GM21515 (cell line): ENCODE measurements at regions not wholly inside any gene's neighbourhood (a gene's known extent, or its start where the extent isn't known, plus 50 kb on each side); places are given as distances from the start of the nearest gene placed in this dataset.

ENCODE experiments used
- ATAC-seq: cut with Tn5 transposase; IDR thresholded peaks from one replicate; pipeline ENCODE4 v1.9.1; 2021; ENCODE audit not compliant: unreplicated experiment

DNA sequence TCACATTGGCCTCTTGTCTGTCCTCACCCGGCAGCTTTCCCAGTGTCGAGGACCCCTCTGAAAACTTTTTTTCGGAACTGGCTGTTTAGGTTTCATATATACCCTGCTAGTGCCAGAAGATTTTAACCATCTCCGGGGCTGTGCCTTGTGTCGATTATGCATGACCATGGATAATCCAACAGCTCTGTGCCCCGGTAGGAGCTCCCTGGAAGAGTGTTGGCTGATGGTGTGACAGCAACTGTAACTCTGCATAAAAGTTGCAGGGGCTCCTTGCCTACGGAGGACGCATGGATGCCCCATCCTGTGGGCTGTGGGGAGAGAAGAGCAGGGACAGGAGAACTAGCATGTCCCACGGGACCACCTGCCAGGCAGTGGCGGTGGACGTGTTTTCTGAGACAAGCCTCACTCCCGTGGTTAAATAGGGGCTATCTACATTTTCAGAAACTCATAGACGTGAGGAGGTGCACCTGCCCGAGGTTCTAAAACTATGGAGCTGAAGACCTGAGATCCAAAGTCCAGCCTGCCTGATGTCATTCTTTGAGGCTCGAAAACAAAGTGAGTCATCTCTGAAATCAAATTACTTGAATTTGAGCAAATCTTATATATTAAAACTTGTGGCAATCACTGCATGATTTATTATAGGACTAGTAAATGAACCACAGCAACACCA lies 437.2 kb upstream of the HS6ST1 start:
- ATAC-seq: no peak

DNA sequence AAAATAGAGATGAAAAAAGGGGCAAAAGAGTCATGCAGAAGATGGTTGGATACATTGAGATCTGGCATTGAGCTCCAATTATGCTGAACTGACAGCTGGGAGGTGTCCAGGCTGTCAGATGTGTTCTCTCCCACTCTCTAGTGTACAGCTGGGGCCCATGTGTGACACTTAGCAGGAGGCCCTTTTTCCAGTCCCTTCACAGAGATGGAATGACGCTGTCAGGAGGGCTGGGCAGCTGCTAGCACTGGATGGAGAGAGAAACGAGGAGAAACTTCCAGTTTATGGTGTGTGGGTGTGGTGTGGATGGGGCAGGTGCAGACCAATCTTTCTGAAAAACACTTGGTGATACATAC lies 437.7 kb upstream of the HS6ST1 start:
- ATAC-seq: no peak

DNA sequence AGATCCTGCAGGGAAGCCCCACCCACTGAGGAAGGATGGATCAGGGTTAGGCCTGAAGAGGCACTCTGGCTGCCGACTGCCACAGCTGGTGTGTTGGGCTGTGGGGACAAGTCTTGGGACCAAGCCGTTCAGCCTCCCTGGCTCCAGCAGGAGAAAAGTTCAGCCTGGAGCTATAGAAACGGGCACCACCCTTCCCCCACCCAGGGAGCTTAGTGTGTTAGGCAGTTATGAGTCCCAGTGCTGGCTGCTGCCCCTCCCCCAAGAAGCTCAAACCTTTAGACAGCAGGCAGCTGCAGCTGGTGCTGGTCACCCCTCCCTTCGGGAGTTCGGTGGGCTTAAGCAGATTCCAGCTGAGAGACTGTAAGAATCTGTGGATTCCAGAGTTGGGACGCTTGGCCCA lies 447.1 kb upstream of the HS6ST1 start:
- no peak for ATAC-seq

DNA sequence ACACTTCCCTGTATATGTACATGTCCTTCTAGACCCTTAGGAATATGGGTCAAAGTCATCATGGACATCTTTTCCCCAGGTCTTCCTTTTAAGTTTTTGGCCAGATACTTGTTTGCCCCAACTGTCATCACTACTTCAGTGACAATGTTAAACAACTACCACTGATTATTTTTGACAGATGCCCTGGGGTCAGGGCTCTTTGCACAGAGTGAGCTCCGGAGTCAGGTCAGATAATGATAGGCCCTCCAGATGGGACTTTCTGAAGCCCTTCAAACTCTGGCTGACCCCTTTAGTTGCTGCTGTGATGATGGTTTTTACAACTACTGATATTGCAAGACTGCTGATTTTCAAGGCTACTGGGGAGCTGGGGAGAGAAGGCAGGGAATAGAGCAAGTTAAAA lies 449.4 kb upstream of the HS6ST1 start:
- ATAC-seq: no peak

DNA sequence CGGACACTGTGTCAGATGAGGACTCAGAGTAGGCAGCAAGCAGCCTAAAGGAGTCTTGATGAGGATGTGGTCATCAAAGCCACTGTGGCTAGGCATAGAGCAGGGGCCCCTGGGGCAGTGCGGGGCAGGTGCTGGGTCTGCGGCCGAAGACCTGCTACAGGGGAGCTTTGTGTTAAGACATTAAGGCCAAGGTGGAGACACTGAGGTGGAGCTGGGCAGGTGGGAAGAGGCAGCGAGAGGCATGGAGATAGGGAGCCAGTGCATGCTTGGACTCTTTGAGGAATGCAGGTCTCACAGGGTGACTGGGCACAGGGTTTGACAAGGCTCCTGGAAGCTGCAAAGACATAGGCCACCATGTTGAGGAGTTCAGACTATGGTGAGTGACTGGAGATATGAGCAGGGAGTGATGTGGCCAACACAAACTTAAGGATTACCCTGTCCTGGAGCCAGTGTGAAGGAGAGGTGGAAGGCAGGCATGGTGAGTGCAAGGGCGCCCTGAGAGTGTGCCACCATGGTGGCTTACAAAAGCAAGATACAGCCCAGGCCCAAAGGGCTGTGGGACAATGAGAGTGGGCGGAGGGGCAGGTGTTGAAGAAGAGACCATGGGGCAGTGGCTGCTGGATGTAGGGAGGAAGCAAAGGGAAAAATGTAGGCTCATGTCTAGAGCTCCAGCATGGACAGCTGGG lies 450.9 kb upstream of the HS6ST1 start:
- no peak for ATAC-seq

DNA sequence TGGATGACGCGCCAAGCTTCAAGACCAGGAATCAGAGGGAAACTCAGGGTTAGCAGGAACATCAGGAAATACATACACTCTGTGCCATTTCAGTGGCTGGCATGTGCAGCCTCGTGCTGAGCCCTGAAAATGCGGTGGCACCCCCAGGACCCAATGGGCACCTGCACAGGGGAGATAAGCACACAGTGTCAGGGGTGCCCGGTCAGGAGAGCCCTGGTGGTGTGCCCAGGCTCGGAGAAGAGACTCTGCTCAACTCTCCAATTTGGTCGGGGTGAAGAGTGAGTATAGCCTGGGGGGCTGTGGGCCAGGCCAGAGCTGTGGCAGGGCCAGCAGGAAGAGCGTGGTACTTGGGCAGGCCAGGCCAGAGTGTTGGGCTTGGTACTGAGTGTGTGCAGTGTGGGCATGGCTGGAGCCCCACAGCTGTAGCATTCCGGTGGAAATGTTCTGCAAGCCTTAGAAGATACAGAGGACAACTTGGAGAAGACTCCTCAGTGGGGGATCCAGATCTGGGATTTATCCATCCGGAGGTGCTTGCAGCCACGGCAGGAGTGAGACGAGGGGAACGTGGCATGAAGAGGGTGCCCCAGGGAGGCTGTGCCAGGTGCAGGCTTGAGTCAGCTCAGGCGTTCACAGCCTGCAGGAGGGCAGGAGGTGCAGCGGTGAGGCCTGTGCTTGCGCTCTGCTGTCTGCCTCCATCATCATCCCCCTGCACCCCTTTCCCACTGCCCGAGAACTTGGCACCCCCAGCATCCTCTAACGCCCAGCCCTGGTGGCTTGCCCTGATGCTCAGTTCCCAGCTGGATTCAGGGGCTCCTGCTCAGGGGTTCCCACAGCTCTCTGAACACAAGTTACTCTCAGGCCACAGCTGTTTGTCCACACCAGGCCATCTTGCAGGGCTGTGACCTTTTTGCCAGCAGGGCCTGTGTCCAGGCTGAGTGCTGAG lies 451.7 kb upstream of the HS6ST1 start:
- no peak for ATAC-seq

DNA sequence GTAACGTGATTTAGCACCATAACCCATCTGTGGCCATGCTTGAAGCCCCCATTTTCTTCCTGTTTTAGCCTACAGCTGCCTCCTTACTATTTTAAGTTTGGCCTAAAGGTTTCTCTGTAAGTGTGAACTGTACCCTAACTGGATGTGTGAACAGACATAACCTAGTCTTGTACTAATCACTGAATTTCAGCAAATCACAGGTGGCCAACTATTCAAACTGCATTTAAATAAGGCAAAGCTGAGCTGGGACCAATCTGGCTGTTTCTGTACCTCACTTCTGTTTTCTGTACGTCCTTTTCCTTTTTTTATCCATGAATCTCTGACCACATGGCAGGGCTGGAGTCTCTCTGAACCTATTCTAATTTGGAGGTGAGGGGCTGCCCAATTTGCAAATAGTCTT lies 452.7 kb upstream of the HS6ST1 start:
- no peak for ATAC-seq

DNA sequence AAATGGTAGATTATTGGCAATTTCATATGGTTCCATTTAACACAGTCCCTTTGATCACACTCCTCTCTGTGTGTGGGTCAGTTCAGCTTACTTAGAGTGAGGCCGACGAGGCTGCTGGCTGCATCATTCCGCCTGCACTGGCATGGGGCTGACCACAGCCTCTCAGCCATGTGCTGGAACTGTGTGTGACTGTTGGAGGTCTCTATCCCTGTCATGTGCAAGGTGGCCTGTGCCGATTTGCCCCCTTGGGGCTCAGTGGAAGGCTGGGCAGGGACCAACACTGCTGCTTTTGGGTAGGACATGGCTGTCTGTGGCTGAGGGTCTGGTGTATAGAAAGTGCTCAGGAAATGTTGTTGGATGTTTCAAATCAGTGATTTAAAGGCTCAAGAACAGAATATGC lies 454.0 kb upstream of the HS6ST1 start:
- ATAC-seq: no peak

DNA sequence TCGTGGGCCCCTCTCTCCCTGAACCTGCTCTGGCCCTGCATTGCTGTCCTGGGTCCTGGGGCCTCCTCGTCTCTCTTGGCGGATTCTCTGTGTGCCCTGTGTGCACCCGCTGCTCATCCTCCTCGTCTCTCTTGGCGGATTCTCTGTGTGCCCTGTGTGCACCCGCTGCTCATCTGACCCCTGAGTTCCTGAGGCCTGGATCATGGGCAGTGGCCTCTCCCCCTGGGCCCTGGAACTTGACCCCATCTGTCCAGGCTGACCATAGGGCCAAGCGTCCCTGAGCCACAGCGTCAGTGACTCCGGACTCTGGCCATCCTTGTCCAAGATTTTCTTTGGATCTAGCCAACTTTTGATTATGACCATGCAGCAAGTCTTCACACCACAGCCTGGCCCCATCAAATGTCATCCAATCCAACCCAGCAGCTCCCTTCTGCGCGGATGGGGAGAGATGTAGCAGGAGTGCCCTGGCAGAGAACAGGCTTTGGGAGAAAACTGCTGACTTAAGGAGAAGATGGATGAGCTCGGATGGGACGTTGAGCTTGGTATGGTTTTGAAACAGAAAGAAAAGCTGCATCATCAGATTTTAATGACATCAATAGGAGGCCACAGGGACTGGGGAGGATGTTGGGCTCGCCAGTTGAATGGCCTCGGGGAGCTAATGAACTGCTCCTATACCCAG lies 455.1 kb upstream of the HS6ST1 start:
- no peak for ATAC-seq

DNA sequence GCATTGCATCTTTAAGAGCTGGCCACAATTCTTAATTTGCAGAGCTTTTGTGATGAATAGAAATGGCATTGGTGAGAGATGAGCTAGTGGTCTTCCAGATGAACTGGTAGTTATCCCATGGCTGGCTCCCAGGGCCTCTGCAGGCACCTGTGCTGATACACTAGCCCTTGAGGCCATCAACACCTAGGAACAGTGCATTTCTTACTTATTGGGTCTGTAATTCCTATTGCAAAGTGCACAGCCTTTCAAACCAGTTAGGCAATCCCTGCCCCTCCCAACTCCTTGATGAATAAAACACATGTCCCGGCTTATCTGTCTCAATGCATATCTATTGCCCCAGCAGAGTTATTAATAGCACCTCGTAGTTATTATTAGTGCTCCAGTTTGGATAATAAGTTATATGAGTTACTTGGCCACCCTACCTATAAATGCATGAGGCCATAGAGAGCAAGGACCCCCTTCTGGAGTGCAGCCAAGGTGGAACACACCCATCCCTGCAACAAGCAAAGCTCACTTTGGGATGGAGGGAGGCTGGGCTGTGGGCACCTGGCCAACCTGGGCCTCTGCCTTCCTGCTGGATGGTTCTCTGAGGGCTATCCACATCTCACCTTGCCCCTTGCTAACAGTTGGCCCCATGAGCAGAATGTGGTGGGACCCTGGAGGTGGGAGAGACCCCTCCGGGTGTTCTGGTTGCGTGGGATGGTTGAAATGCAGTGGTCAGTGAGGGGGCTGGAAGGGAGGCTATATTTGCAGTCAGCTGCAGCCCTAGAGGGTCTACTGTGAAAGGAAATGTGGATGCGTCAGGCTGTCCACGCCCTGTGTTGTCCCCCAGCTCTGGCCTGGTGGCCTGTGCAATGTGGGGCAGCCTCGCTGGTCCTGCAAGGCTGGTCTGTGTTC lies 455.9 kb upstream of the HS6ST1 start:
- ATAC-seq: no peak

DNA sequence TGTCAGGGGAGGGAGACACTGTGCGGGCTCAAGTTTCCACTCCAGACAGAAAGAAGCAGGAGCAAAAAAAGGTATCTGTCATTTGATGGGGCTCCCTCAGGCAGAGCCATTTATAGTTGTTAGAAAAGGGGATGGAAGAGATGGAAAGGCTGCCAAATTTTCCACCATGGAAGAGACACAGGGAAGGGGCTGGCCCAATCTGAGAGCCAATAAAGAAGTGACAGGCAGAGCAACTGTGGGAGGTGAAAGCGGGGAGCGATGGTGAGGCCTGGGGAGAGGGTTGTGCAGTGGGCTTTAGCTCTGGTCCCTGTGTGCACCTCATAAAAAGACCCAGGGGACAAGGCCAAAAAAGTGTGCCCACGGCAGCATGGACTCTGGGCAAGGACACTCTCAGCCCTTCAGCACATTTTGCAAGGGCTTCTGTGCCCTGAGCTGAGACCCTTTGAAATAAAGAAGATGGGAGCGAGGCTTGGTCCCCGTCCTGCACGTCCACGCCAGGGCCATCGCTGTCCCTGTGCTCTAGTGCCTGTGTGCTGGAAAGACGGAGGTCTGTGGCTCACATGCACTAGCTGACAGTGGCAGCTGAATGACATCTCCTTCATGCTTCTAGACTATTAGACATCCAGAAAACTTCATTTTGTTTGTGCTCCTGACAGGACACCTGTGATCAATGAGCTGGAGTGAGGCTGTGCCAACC lies 456.7 kb upstream of the HS6ST1 start:
- no peak for ATAC-seq

DNA sequence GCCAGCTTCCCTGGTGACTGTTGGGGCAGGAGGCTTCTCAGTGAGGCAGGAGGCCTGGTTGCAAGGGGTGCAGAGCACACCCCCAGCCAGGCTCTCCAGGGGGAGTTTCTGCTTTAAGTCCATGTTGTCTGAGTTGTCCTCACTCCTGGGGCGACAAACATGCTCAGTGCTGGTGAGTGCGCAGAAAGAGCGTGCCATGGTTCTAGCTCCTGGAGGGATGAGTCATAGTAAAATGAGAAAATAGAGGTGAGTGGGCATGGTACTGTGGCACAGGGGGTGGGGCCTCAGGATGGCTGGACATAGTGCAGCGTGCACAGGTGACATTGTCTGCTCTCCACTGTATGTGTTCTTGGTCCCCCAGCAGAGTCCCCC lies 457.2 kb upstream of the HS6ST1 start:
- no peak for ATAC-seq

DNA sequence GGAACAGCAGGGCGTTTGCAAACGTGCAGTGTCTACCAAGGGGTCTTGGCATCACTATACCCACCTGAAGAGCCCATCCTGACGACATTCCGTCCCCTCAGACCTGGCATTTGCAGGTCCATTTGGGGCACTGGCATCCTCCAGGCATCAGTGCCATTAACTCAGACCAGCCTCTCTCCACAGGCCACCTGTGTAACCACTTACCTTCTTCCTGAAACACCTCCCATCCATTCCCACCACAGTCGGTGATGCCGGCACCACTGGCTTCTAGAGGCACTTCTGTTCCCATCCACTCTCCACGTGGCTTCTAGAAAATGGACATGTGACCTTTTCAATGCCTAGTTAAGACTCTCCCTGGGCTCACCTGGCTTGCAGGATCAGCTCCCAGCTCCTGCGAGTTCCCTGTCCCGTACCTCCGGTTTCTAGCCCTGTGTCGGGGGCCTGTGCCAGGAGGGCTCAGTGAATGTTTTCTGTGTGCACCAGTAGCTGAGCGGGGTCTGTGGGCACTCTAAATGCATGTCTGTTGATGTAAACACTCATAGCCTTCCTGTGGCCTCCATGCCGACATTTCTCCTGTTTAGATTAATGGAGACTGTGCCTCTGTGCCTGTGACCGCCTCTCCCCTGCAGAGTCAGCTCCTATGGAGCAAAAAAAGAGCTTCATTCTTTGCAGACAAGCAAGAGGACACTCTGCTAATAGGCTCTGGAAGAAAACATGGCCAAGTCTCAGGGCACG lies 458.0 kb upstream of the HS6ST1 start:
- ATAC-seq: no peak

DNA sequence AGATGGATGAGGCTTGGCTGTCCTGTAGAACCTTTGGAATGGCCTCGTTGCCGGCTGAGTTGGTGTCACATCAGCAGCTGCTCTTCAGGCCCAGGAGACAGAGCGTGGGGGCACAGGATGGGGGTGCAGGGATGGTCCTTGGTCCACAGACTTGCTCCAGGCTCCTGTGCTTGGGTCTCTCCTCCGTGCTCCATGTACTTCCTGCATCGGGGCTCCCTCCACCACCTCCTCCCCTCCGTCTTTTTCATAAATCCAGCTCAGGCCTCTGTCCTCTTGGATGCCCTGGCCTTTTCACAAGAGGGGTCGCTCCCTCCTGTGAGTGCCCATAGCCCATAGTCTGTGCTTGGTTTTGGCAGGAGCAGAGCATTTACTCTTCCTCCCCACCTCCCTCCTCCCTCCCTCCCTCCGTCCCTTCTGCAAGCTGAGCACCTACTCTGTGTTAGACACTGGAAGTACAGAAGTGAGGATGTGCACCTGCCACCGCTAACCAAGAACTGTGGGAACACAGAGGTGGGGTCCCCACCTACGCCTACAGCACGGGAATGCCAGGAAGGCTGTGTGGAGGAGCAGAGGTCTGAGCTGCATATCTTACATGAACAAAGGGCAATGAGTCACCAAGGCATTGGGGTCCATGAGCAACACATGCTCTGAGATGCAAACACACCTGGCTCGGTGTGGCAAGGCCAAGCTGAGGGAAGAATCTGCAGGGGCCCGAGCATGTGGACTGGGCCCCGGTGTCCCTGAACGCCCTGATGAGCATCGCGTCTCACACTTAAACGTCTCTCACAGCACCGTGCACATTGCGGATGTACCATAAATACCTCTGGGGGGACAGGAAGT lies 458.7 kb upstream of the HS6ST1 start:
- ATAC-seq: no peak

DNA sequence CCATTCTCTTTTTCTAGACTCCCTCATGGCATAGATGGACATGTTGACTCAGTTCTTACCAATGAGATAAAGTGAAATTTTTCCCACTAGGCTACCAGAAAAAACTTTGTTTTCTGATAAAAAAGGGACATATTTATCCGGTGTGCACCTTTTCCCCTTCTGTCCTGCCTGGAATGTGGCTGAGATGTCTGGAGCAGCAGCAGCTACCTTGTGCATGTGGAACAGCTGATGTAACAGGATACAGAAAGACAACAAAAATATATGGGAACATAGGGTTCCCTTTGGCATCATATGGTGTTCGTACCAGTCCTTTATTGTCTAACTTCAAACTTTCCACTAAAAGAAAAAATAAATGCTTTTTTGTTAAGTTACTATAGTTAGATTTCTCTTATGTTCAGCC lies 460.2 kb upstream of the HS6ST1 start:
- no peak for ATAC-seq

DNA sequence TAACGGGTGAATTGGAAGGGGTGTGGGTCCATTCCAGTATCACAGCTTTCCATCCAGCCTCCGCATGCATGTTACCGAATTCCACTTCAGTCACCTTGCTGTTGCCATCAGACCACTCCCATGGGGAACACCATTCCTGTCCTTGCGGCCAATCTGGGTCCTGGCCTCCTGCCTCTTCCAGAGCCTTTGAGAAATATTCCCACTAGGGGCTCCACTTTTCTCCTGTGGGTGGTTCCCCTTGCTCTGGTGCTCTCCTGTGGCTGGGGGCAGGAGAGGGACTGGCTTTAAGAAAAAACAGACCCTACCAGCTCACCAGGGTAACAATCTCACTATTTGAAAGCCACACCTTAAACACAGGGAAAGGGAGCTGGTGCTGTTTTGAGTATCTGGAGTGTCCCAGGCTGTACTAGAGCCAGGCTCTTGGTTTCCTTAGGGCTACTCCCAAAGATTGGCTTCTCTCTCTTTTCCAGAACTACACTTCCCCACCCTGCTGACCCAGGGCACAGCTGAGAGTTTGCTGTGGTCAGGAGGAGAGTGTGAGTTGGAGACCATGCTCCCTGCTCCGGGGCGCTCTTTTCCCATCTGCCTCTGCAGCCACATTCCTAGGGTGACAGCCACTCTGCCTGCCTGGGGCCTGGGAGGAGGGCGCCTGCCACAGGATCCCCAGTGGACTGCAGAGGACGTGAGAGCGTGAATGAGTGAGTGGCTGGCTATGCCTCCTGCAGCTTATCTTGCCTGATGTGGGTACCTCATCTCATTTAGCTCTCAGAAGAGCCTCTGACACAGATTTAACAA lies 460.8 kb upstream of the HS6ST1 start:
- no peak for ATAC-seq

DNA sequence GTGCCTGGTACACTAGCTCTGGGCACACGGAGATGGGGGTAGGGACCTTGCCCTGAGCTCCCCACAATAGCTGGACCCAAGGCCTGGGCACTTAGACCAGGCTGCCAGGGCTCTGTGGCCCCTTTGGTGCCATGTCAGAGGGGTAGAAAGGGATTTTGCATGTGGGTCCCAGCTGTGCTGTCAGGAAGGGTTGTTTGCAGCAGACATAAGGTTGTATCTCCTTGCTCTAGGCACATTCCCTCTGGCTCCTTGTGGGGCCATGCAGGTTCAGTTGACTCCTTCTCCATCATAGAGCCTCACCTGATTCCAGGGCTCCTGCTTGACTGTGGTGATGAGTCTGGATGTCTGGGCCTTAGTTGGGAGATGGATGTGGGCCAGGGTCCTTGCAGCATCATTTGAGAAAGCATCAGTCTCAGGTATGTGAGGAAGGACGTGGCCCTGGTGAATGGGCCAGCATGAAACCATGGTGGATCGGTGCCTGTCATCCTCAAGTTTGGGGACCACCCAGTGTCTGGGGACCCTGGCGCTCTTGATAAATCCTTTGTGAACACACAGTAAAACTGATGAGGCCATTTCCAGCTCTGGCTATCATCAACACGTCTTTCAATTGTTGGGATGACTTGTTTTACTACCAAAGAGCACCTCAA lies 461.9 kb upstream of the HS6ST1 start:
- ATAC-seq: no peak
